ENCODE measurements at regions not wholly inside any gene's neighbourhood (a gene's known extent, or its start where the extent isn't known, plus 50 kb on each side); places are given as distances from the start of the nearest gene placed in this dataset.

GRCh38 chr3:11698326-11699082 is 54.8 kb upstream of the VGLL4 start:
- no peaks in the 10 kb centered on the region for H3K9me3 Mint-ChIP-seq
- no peak overlapping the region for H3K27ac Mint-ChIP-seq
- no peak overlapping the region for H3K4me3 Mint-ChIP-seq
- no peak for TF ChIP-seq CTCF (conservative IDR thresholded peaks at IDR 0.05)
- no peaks in the 10 kb centered on the region for H3K27me3 Mint-ChIP-seq
- DNase-seq (ENCODE audit: extremely low spot score, unreplicated experiment): no peak
- peaks cover 30% of the 10 kb centered on the region for H3K36me3 Mint-ChIP-seq
- peaks cover 9% of the 10 kb centered on the region for H3K4me1 Mint-ChIP-seq (ENCODE audit: unreplicated experiment)

- no peak overlapping the region for H3K4me3 Mint-ChIP-seq
- no peaks in the 10 kb centered on the region for H3K27me3 Mint-ChIP-seq
- no peak for TF ChIP-seq CTCF (conservative IDR thresholded peaks at IDR 0.05)
- H3K36me3 Mint-ChIP-seq: peaks cover 30% of the 10 kb centered on the region
- DNase-seq (ENCODE audit: extremely low spot score, unreplicated experiment): no peak
- H3K4me1 Mint-ChIP-seq (ENCODE audit: unreplicated experiment): peaks cover 9% of the 10 kb centered on the region
- H3K9me3 Mint-ChIP-seq: no peaks in the 10 kb centered on the region
- no peak overlapping the region for H3K27ac Mint-ChIP-seq
Observed at GRCh38 chr3:11697701-11698100, 54.0 kb upstream of the VGLL4 start.

GRCh38 chr3:11696054-11696453 is 52.3 kb upstream of the VGLL4 start:
- peaks cover 27% of the 10 kb centered on the region for H3K36me3 Mint-ChIP-seq
- H3K9me3 Mint-ChIP-seq: no peaks in the 10 kb centered on the region
- H3K27ac Mint-ChIP-seq: no peak overlapping the region
- no peaks in the 10 kb centered on the region for H3K27me3 Mint-ChIP-seq
- no peak overlapping the region for H3K4me3 Mint-ChIP-seq
- no peak for TF ChIP-seq CTCF (conservative IDR thresholded peaks at IDR 0.05)
- DNase-seq (ENCODE audit: extremely low spot score, unreplicated experiment): no peak
- H3K4me1 Mint-ChIP-seq (ENCODE audit: unreplicated experiment): peaks cover 20% of the 10 kb centered on the region

Data from type B pancreatic cell (in vitro differentiated cells).